Sigmoid colon (tissue), 4 donors: ENCODE measurements at regions not wholly inside any gene's neighbourhood (a gene's known extent, or its start where the extent isn't known, plus 50 kb on each side); places are given as distances from the start of the nearest gene placed in this dataset.

Experiments used
- EP300 ChIP-seq, 4 donors: sonication (generic); formaldehyde crosslinking; IDR thresholded peaks; one replicate each; pipeline ENCODE4 v1.6.1; 2017; ENCODE audit warnings: antibody characterized with exemption in 4 of 4
- POLR2AphosphoS5 ChIP-seq, 4 donors: sonication (generic); formaldehyde crosslinking; IDR thresholded peaks; one replicate each; pipeline ENCODE4 v1.6.1; 2017; ENCODE audit warnings: antibody characterized with exemption in 4 of 4

DNA sequence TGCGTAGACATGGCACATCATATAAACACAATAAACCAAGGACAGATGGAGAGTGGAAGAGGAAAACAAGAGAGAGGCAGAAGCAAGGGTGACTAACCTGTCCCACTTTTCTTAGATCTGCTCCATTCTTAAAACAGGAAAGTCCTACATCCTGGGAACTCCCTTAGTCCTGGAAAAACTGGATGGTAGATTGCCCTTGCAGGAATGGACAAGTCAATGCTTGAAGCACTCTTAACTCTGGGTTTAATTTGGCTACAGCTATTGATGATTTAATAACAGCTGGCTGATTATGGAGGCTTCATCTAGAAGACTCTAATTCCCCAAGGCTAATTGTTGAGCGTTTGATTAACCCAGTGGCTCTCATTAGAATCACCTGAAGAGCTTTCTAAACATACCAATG, 258.8 kb downstream of the MIAT start:
- no peak for TF ChIP-seq POLR2AphosphoS5 (IDR thresholded peaks at IDR 0.05)
- no peak for TF ChIP-seq EP300 (IDR thresholded peaks at IDR 0.05)
